Fibroblast of lung (primary cell): ENCODE measurements at regions not wholly inside any gene's neighbourhood (a gene's known extent, or its start where the extent isn't known, plus 50 kb on each side); places are given as distances from the start of the nearest gene placed in this dataset.

Experiments
- CTCF ChIP-seq, 2 donors: IDR thresholded peaks in 1 of 2; conservative IDR thresholded peaks in 1 of 2; 1 replicate in 1 of 2; 2 replicates in 1 of 2; pipeline ENCODE4 v1.5.1; 2011 to 2012; ENCODE audit warnings: low read length in 2 of 2, control low read depth in 1 of 2, inconsistent platforms in 1 of 2, low read depth in 1 of 2, mild to moderate bottlenecking in 1 of 2
- EZH2 ChIP-seq: IDR thresholded peaks from 2 replicates; pipeline ENCODE4 v1.5.1; 2012; ENCODE audit warnings: low read length, control low read depth, mild to moderate bottlenecking; ENCODE audit errors: missing control alignments

GRCh38 chr20:6355754-6356451 is 233.1 kb upstream of the FERMT1 start:
- TF ChIP-seq EZH2 (no peak), CTCF (conservative IDR thresholded peaks at IDR 0.05 in 1 of 2, IDR thresholded peaks at IDR 0.05 in 1 of 2; ENCODE audit: low read depth in 1 of 2, low read length in 2 of 2) (no peak)
